ENCODE measurements at regions not wholly inside any gene's neighbourhood (a gene's known extent, or its start where the extent isn't known, plus 50 kb on each side); places are given as distances from the start of the nearest gene placed in this dataset.
"Not testable (repeated sequence)": the region's sequence is repeated elsewhere in the genome, so short reads cannot be mapped to it uniquely, and the experiment has no call there.

GRCh38 chr5:40150896-40151295, 528.8 kb upstream of the PTGER4 start:
- no peak for DNase-seq (ENCODE audit: low read depth in 2 of 2)

- DNase-seq (ENCODE audit: low read depth in 2 of 2) = no peak
Observed at GRCh38 chr5:40141896-40142295, 537.8 kb upstream of the PTGER4 start.

- DNase-seq (ENCODE audit: low read depth in 2 of 2) = no peak
Observed at GRCh38 chr5:40141418-40141817, 538.3 kb upstream of the PTGER4 start.

- DNase-seq (ENCODE audit: low read depth in 2 of 2) = no peak
Observed at GRCh38 chr5:40137223-40137622, 542.5 kb upstream of the PTGER4 start.

GRCh38 chr5:40134883-40135520, 544.7 kb upstream of the PTGER4 start:
- DNase-seq (ENCODE audit: low read depth in 2 of 2) = no peak

GRCh38 chr5:40124367-40124766, 555.3 kb upstream of the PTGER4 start:
- no peak for DNase-seq (ENCODE audit: low read depth in 2 of 2)

GRCh38 chr5:40121236-40121635, 558.5 kb upstream of the PTGER4 start:
- DNase-seq (ENCODE audit: low read depth in 2 of 2) = no peak

- DNase-seq (ENCODE audit: low read depth in 2 of 2) = no peak
Observed at GRCh38 chr5:40112875-40113274, 566.8 kb upstream of the PTGER4 start.

- DNase-seq (ENCODE audit: low read depth in 2 of 2) = not testable (repeated sequence)
Observed at GRCh38 chr5:40111036-40111435, 568.7 kb upstream of the PTGER4 start.

- DNase-seq (ENCODE audit: low read depth in 2 of 2) = not testable (repeated sequence)
Observed at GRCh38 chr5:40108764-40109390, 570.8 kb upstream of the PTGER4 start.

- not testable (repeated sequence) for DNase-seq (ENCODE audit: low read depth in 2 of 2)
Observed at GRCh38 chr5:40107786-40108185, 571.9 kb upstream of the PTGER4 start.

- DNase-seq (ENCODE audit: low read depth in 2 of 2) = no peak
Observed at GRCh38 chr5:40106847-40107246, 572.9 kb upstream of the PTGER4 start.

- DNase-seq (ENCODE audit: low read depth in 2 of 2) = no peak
Observed at GRCh38 chr5:40098313-40098712, 581.4 kb upstream of the PTGER4 start.

- DNase-seq (ENCODE audit: low read depth in 2 of 2) = no peak
Observed at GRCh38 chr5:40093550-40093949, 586.2 kb upstream of the PTGER4 start.

- no peak for DNase-seq (ENCODE audit: low read depth in 2 of 2)
Observed at GRCh38 chr5:40089269-40089668, 590.4 kb upstream of the PTGER4 start.

- no peak for DNase-seq (ENCODE audit: low read depth in 2 of 2)
Observed at GRCh38 chr5:40084614-40085013, 595.1 kb upstream of the PTGER4 start.

GRCh38 chr5:40082313-40082712, 597.4 kb upstream of the PTGER4 start:
- DNase-seq (ENCODE audit: low read depth in 2 of 2) = no peak

GRCh38 chr5:40080191-40080590, 599.5 kb upstream of the PTGER4 start:
- DNase-seq (ENCODE audit: low read depth in 2 of 2) = no peak

- DNase-seq (ENCODE audit: low read depth in 2 of 2) = no peak
Observed at GRCh38 chr5:40078898-40079575, 600.7 kb upstream of the PTGER4 start.

GRCh38 chr5:40074826-40075225, 604.9 kb upstream of the PTGER4 start:
- no peak for DNase-seq (ENCODE audit: low read depth in 2 of 2)

GRCh38 chr5:40073927-40074326, 605.8 kb upstream of the PTGER4 start:
- no peak for DNase-seq (ENCODE audit: low read depth in 2 of 2)

- no peak for DNase-seq (ENCODE audit: low read depth in 2 of 2)
Observed at GRCh38 chr5:40071870-40072269, 607.8 kb upstream of the PTGER4 start.

GRCh38 chr5:40066616-40067015, 613.1 kb upstream of the PTGER4 start:
- no peak for DNase-seq (ENCODE audit: low read depth in 2 of 2)
